ENCODE measurements at regions not wholly inside any gene's neighbourhood (a gene's known extent, or its start where the extent isn't known, plus 50 kb on each side); places are given as distances from the start of the nearest gene placed in this dataset.

GRCh38 chr2:146532509-146533147, 1312.2 kb upstream of the ACVR2A start:
- Mint-ChIP-seq H3K27me3 (no peaks in the 10 kb centered on the region), H3K4me3 (no peak overlapping the region), H3K27ac (no peak overlapping the region), H3K4me1 (no peaks in the 10 kb centered on the region), H3K36me3 (no peaks in the 10 kb centered on the region), H3K9me3 (peaks cover 2% of the 10 kb centered on the region)
- no peak for ATAC-seq (ENCODE audit: low read depth)
- POLR2A ChIA-PET, result no interaction called here
- DNase-seq, result no peak

- Mint-ChIP-seq H3K27me3 (no peaks in the 10 kb centered on the region), H3K27ac (no peak overlapping the region), H3K36me3 (no peaks in the 10 kb centered on the region), H3K4me1 (no peaks in the 10 kb centered on the region), H3K9me3 (peaks cover 2% of the 10 kb centered on the region), H3K4me3 (no peak overlapping the region)
- POLR2A ChIA-PET, result no interaction called here
- ATAC-seq (ENCODE audit: low read depth) (no peak), DNase-seq (no peak)
Measured at GRCh38 chr2:146532009-146532408, 1312.8 kb upstream of the ACVR2A start.

- POLR2A ChIA-PET, result no interaction called here
- no peak overlapping the region for H3K27ac Mint-ChIP-seq
- H3K4me1 Mint-ChIP-seq, result no peaks in the 10 kb centered on the region
- no peaks in the 10 kb centered on the region for H3K36me3 Mint-ChIP-seq
- ATAC-seq (ENCODE audit: low read depth) (no peak), DNase-seq (no peak)
- no peaks in the 10 kb centered on the region for H3K27me3 Mint-ChIP-seq
- H3K9me3 Mint-ChIP-seq, result no peaks in the 10 kb centered on the region
- no peak overlapping the region for H3K4me3 Mint-ChIP-seq
Measured at GRCh38 chr2:146530886-146531285, 1313.9 kb upstream of the ACVR2A start.

- Mint-ChIP-seq H3K4me3 (no peak overlapping the region), H3K27me3 (no peaks in the 10 kb centered on the region), H3K36me3 (no peaks in the 10 kb centered on the region), H3K4me1 (no peaks in the 10 kb centered on the region), H3K9me3 (no peaks in the 10 kb centered on the region), H3K27ac (no peak overlapping the region)
- DNase-seq, result no peak
- POLR2A ChIA-PET, result no interaction called here
- ATAC-seq (ENCODE audit: low read depth), result no peak
Measured at GRCh38 chr2:146527166-146527565, 1317.7 kb upstream of the ACVR2A start.

- no peak overlapping the region for H3K4me3 Mint-ChIP-seq
- no peaks in the 10 kb centered on the region for H3K27me3 Mint-ChIP-seq
- no peak overlapping the region for H3K27ac Mint-ChIP-seq
- ATAC-seq (ENCODE audit: low read depth) (no peak), DNase-seq (no peak)
- H3K9me3 Mint-ChIP-seq, result no peaks in the 10 kb centered on the region
- POLR2A ChIA-PET, result no interaction called here
- H3K4me1 Mint-ChIP-seq, result no peaks in the 10 kb centered on the region
- no peaks in the 10 kb centered on the region for H3K36me3 Mint-ChIP-seq
Measured at GRCh38 chr2:146523196-146523595, 1321.6 kb upstream of the ACVR2A start.

GRCh38 chr2:146506851-146507250, 1338.0 kb upstream of the ACVR2A start:
- Mint-ChIP-seq H3K9me3 (no peaks in the 10 kb centered on the region), H3K27me3 (no peaks in the 10 kb centered on the region), H3K36me3 (no peaks in the 10 kb centered on the region), H3K4me1 (no peaks in the 10 kb centered on the region), H3K4me3 (no peak overlapping the region), H3K27ac (no peak overlapping the region)
- ATAC-seq (ENCODE audit: low read depth) (no peak), DNase-seq (no peak)
- POLR2A ChIA-PET, result no interaction called here

- H3K4me1 Mint-ChIP-seq, result no peaks in the 10 kb centered on the region
- H3K27me3 Mint-ChIP-seq, result no peaks in the 10 kb centered on the region
- H3K36me3 Mint-ChIP-seq, result no peaks in the 10 kb centered on the region
- no peak for ATAC-seq (ENCODE audit: low read depth)
- H3K4me3 Mint-ChIP-seq, result no peak overlapping the region
- H3K9me3 Mint-ChIP-seq, result no peaks in the 10 kb centered on the region
- H3K27ac Mint-ChIP-seq, result no peak overlapping the region
- POLR2A ChIA-PET, result no interaction called here
- no peak for DNase-seq
Measured at GRCh38 chr2:146503366-146503765, 1341.5 kb upstream of the ACVR2A start.

- no peaks in the 10 kb centered on the region for H3K27me3 Mint-ChIP-seq
- H3K4me3 Mint-ChIP-seq, result no peak overlapping the region
- ATAC-seq (ENCODE audit: low read depth), result no peak
- H3K36me3 Mint-ChIP-seq, result no peaks in the 10 kb centered on the region
- no peak overlapping the region for H3K27ac Mint-ChIP-seq
- H3K9me3 Mint-ChIP-seq, result peaks cover 3% of the 10 kb centered on the region
- no peak for DNase-seq
- H3K4me1 Mint-ChIP-seq, result no peaks in the 10 kb centered on the region
- POLR2A ChIA-PET, result no interaction called here
Measured at GRCh38 chr2:146496248-146496647, 1348.6 kb upstream of the ACVR2A start.

GRCh38 chr2:146489386-146489785, 1355.4 kb upstream of the ACVR2A start:
- no peak for DNase-seq
- Mint-ChIP-seq H3K27ac (no peak overlapping the region), H3K4me1 (no peaks in the 10 kb centered on the region), H3K9me3 (peaks cover 3% of the 10 kb centered on the region), H3K36me3 (no peaks in the 10 kb centered on the region), H3K4me3 (no peak overlapping the region), H3K27me3 (no peaks in the 10 kb centered on the region)
- ATAC-seq (ENCODE audit: low read depth), result no peak
- POLR2A ChIA-PET, result no interaction called here

GRCh38 chr2:146481629-146482028, 1363.2 kb upstream of the ACVR2A start:
- DNase-seq, result no peak
- ATAC-seq (ENCODE audit: low read depth), result no peak
- Mint-ChIP-seq H3K9me3 (no peaks in the 10 kb centered on the region), H3K36me3 (no peaks in the 10 kb centered on the region), H3K27me3 (no peaks in the 10 kb centered on the region), H3K4me3 (no peak overlapping the region), H3K27ac (no peak overlapping the region), H3K4me1 (no peaks in the 10 kb centered on the region)
- POLR2A ChIA-PET, result no interaction called here

- POLR2A ChIA-PET, result no interaction called here
Measured at GRCh38 chr2:146477383-146477782, 1367.4 kb upstream of the ACVR2A start.

GRCh38 chr2:146468578-146468977, 1376.3 kb upstream of the ACVR2A start:
- H3K9me3 Mint-ChIP-seq, result no peaks in the 10 kb centered on the region
- H3K36me3 Mint-ChIP-seq, result no peaks in the 10 kb centered on the region
- H3K27ac Mint-ChIP-seq, result no peak overlapping the region
- POLR2A ChIA-PET, result no interaction called here
- no peak overlapping the region for H3K4me3 Mint-ChIP-seq
- no peaks in the 10 kb centered on the region for H3K27me3 Mint-ChIP-seq
- DNase-seq (no peak), ATAC-seq (ENCODE audit: low read depth) (no peak)
- no peaks in the 10 kb centered on the region for H3K4me1 Mint-ChIP-seq

More at GRCh38 chr2:146477383-146477782, 1367.4 kb upstream of the ACVR2A start:
- ATAC-seq (ENCODE audit: low read depth) (no peak), DNase-seq (no peak)
- Mint-ChIP-seq H3K4me1 (no peaks in the 10 kb centered on the region), H3K27me3 (no peaks in the 10 kb centered on the region), H3K36me3 (no peaks in the 10 kb centered on the region), H3K27ac (no peak overlapping the region), H3K9me3 (no peaks in the 10 kb centered on the region), H3K4me3 (no peak overlapping the region)

- H3K4me3 Mint-ChIP-seq, result no peak overlapping the region
- no peaks in the 10 kb centered on the region for H3K36me3 Mint-ChIP-seq
- H3K27me3 Mint-ChIP-seq, result no peaks in the 10 kb centered on the region
- H3K27ac Mint-ChIP-seq, result no peak overlapping the region
- H3K9me3 Mint-ChIP-seq, result peaks cover 2% of the 10 kb centered on the region
- no peak for DNase-seq
- POLR2A ChIA-PET, result no interaction called here
- ATAC-seq (ENCODE audit: low read depth), result no peak
- H3K4me1 Mint-ChIP-seq, result no peaks in the 10 kb centered on the region
Measured at GRCh38 chr2:146467425-146467824, 1377.4 kb upstream of the ACVR2A start.

GRCh38 chr2:146465460-146465859, 1379.4 kb upstream of the ACVR2A start:
- DNase-seq (no peak), ATAC-seq (ENCODE audit: low read depth) (no peak)
- peaks cover 5% of the 10 kb centered on the region for H3K9me3 Mint-ChIP-seq
- POLR2A ChIA-PET, result no interaction called here
- H3K4me3 Mint-ChIP-seq, result no peak overlapping the region
- no peaks in the 10 kb centered on the region for H3K27me3 Mint-ChIP-seq
- no peaks in the 10 kb centered on the region for H3K4me1 Mint-ChIP-seq
- no peaks in the 10 kb centered on the region for H3K36me3 Mint-ChIP-seq
- no peak overlapping the region for H3K27ac Mint-ChIP-seq

- H3K27ac Mint-ChIP-seq, result no peak overlapping the region
- no peak for DNase-seq
- no peaks in the 10 kb centered on the region for H3K27me3 Mint-ChIP-seq
- no peak overlapping the region for H3K4me3 Mint-ChIP-seq
- POLR2A ChIA-PET, result no interaction called here
- peaks cover 7% of the 10 kb centered on the region for H3K9me3 Mint-ChIP-seq
- H3K36me3 Mint-ChIP-seq, result no peaks in the 10 kb centered on the region
- no peak for ATAC-seq (ENCODE audit: low read depth)
- H3K4me1 Mint-ChIP-seq, result no peaks in the 10 kb centered on the region
Measured at GRCh38 chr2:146461068-146461467, 1383.8 kb upstream of the ACVR2A start.

All from activated naive CD8-positive, alpha-beta T cell treated with anti-CD3 and anti-CD28 coated beads, Interleukin-2, amount 10 ng/mL, durations not matched to agents 7 days and 5 days (primary cell).